SU-DHL-6 (cell line): ENCODE measurements at regions not wholly inside any gene's neighbourhood (a gene's known extent, or its start where the extent isn't known, plus 50 kb on each side); places are given as distances from the start of the nearest gene placed in this dataset.

Experiments used
- H2AFZ ChIP-seq: fragments of 200-600 bp; sonication (generic); 2 replicates; pipeline ENCODE4 v1.6.1; 2014; ENCODE audit warnings: low read depth, mild to moderate bottlenecking, moderate library complexity, mixed read lengths, antibody characterized with exemption, low read length; ENCODE audit not compliant: severe bottlenecking
- H3F3A ChIP-seq: fragments of 200-600 bp; shearing (Covaris generic); 2 replicates; pipeline ENCODE4 v1.6.0; 2016; ENCODE audit warnings: antibody characterized with exemption, mild to moderate bottlenecking; ENCODE audit not compliant: insufficient read depth
- H3K27ac ChIP-seq: fragments of 200-600 bp; sonication (generic); 2 replicates; pipeline ENCODE4 v1.5.1; 2016; ENCODE audit warnings: low read depth, mild to moderate bottlenecking, low read length, moderate library complexity, mixed read lengths
- H3K27me3 ChIP-seq: fragments of 200-600 bp; sonication (generic), shearing (Covaris generic); 2 replicates; pipeline ENCODE4 v1.6.0; 2014; ENCODE audit warnings: mild to moderate bottlenecking, low read length
- H3K36me3 ChIP-seq: fragments of 200-600 bp; sonication (generic); 2 replicates; pipeline ENCODE4 v1.6.1; 2014; ENCODE audit warnings: mild to moderate bottlenecking, low read length, mixed read lengths
- H3K4me2 ChIP-seq: fragments of 300-600, 200-600 bp; shearing (Covaris generic), sonication (generic); 2 replicates; pipeline ENCODE4 v1.6.0; 2014; ENCODE audit warnings: low read length, low read depth, mild to moderate bottlenecking; ENCODE audit not compliant: poor library complexity, severe bottlenecking
- H3K4me3 ChIP-seq: fragments of 200-600 bp; sonication (generic); 2 replicates; pipeline ENCODE4 v1.5.1; 2014; ENCODE audit warnings: antibody characterized with exemption, low read length, mild to moderate bottlenecking, mixed read lengths; ENCODE audit not compliant: insufficient read depth, poor library complexity, severe bottlenecking
- H3K79me2 ChIP-seq: fragments of 200-600 bp; sonication (generic); 2 replicates; pipeline ENCODE4 v1.6.1; 2014; ENCODE audit warnings: mild to moderate bottlenecking, low read length, moderate library complexity; ENCODE audit not compliant: insufficient read depth
- H3K9ac ChIP-seq: fragments of 200-600 bp; sonication (generic); 2 replicates; pipeline ENCODE4 v1.7.0; 2014; ENCODE audit warnings: mild to moderate bottlenecking, low read length
- H3K9me2 ChIP-seq: fragments of 200-600 bp; sonication (generic); replicated peaks from 2 replicates; pipeline ENCODE4 v1.6.1; 2014; ENCODE audit warnings: low read length; ENCODE audit not compliant: insufficient read depth
- H3K9me3 ChIP-seq: fragments of 200-600 bp; sonication (generic); 2 replicates; pipeline ENCODE4 v1.6.1; 2014; ENCODE audit warnings: low read length, mixed read lengths; ENCODE audit not compliant: insufficient read depth
- H4K20me1 ChIP-seq: fragments of 200-600 bp; sonication (generic); 2 replicates; pipeline ENCODE4 v1.6.1; 2014; ENCODE audit warnings: low read depth, mild to moderate bottlenecking, antibody characterized with exemption, low read length, moderate library complexity, mixed read lengths
- EZH2phosphoT487 ChIP-seq: fragments of 200-600 bp; sonication (generic), shearing (Covaris generic); conservative IDR thresholded peaks from 2 replicates; pipeline ENCODE4 v1.6.1; 2018; ENCODE audit warnings: mild to moderate bottlenecking, antibody characterized with exemption, low read length, moderate library complexity, mixed read lengths
- TF ChIP-seq, protein P1 (sequence below): fragments of 200-600 bp; sonication (generic); IDR thresholded peaks from one replicate; pipeline ENCODE4 v1.5.1; 2017; ENCODE audit warnings: antibody characterized with exemption, mild to moderate bottlenecking, low read length, moderate library complexity; ENCODE audit not compliant: insufficient read depth, poor library complexity, severe bottlenecking

DNA sequence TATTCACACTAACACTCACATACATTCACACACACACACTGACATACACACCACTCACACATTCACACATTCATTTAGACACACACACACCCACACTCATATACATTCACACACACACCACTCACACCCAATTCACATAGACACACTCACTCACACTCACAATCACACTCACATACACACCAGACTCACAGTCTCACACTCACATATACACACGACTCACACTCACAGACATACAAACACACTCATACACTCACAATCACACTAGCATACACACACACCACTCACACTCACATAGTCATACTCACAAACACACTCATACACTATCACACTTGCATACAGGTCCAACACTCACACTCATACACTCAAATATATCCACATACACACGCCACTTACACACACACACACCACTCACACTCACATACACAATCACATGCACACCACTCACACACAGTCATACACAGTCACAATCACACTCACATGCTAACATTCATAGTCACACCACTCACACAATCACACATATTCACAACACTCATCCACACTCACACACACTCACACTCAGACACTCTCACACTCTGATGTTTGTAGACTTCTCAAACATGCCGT, 312.6 kb downstream of the SFMBT2 start:
- Histone ChIP-seq H3K9me3 (no peaks in the 10 kb centered on the region), H2AFZ (no peak overlapping the region), H3K27me3 (no peaks in the 10 kb centered on the region), H3K4me3 (no peak overlapping the region), H3K9ac (no peak overlapping the region), H3K27ac (no peak overlapping the region), H3K79me2 (no peaks in the 10 kb centered on the region), H3K4me2 (no peak overlapping the region), H3K36me3 (no peaks in the 10 kb centered on the region), H3K9me2 (no peaks in the 10 kb centered on the region), H4K20me1 (no peaks in the 10 kb centered on the region), H3F3A (no peaks in the 10 kb centered on the region)
- TF ChIP-seq EZH2phosphoT487: no peak
- TF ChIP-seq, protein P1, sequence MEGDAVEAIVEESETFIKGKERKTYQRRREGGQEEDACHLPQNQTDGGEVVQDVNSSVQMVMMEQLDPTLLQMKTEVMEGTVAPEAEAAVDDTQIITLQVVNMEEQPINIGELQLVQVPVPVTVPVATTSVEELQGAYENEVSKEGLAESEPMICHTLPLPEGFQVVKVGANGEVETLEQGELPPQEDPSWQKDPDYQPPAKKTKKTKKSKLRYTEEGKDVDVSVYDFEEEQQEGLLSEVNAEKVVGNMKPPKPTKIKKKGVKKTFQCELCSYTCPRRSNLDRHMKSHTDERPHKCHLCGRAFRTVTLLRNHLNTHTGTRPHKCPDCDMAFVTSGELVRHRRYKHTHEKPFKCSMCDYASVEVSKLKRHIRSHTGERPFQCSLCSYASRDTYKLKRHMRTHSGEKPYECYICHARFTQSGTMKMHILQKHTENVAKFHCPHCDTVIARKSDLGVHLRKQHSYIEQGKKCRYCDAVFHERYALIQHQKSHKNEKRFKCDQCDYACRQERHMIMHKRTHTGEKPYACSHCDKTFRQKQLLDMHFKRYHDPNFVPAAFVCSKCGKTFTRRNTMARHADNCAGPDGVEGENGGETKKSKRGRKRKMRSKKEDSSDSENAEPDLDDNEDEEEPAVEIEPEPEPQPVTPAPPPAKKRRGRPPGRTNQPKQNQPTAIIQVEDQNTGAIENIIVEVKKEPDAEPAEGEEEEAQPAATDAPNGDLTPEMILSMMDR: no peak

DNA sequence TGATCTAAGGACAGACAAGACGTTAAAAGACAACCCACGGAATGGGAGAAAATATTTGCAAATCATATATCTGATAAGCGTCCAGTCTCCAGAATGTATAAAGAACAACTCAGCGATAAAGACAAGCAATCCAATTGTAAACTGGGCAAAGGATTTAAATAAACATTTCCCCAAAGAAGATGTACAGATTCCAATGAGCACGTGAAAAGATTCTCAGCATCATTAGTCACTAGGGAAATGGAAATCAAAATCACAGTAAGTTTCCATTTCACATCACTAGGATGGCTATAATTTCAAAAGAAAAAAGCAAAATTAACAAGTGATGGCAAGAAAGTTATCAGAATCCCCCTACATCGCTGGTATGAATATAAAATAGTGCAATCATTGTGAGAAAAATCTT, 316.1 kb downstream of the SFMBT2 start:
- Histone ChIP-seq H3F3A (no peaks in the 10 kb centered on the region), H3K27ac (no peak overlapping the region), H3K4me2 (no peak overlapping the region), H2AFZ (no peak overlapping the region), H3K4me3 (no peak overlapping the region), H4K20me1 (no peaks in the 10 kb centered on the region), H3K79me2 (no peaks in the 10 kb centered on the region), H3K36me3 (no peaks in the 10 kb centered on the region), H3K27me3 (no peaks in the 10 kb centered on the region), H3K9me3 (no peaks in the 10 kb centered on the region), H3K9ac (no peak overlapping the region), H3K9me2 (no peaks in the 10 kb centered on the region)
- TF ChIP-seq, protein P1: no peak
- no peak for TF ChIP-seq EZH2phosphoT487

DNA sequence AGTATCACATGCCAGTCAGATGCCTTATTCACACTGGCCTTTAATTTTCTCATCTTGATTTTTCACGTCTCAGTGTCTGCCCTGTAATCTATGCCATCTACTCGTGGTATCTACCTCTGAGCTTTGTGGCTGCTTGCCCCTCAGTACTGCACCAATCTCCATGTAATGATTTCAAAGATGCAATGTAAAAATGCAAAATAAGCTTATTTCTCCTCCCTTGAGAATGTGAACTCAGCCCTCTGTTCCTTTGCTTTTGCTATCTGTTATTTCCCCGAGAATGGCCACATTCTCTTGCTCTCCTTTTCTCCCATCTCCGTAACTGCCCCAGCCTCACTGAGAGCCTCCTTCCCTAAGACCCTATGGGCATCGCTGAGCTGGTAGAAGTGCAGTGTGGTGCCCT, 317.5 kb downstream of the SFMBT2 start:
- no peaks in the 10 kb centered on the region for H3K9me3 ChIP-seq
- no peaks in the 10 kb centered on the region for H3K27me3 ChIP-seq
- no peak overlapping the region for H3K9ac ChIP-seq
- no peaks in the 10 kb centered on the region for H3K36me3 ChIP-seq
- H3K4me3 ChIP-seq: no peak overlapping the region
- no peaks in the 10 kb centered on the region for H3F3A ChIP-seq
- no peaks in the 10 kb centered on the region for H3K79me2 ChIP-seq
- no peak overlapping the region for H2AFZ ChIP-seq
- H4K20me1 ChIP-seq: no peaks in the 10 kb centered on the region
- no peaks in the 10 kb centered on the region for H3K9me2 ChIP-seq
- no peak overlapping the region for H3K27ac ChIP-seq
- H3K4me2 ChIP-seq: no peak overlapping the region
- TF ChIP-seq, protein P1: no peak
- TF ChIP-seq EZH2phosphoT487: no peak
